ENCODE measurements at regions not wholly inside any gene's neighbourhood (a gene's known extent, or its start where the extent isn't known, plus 50 kb on each side); places are given as distances from the start of the nearest gene placed in this dataset.
A peak's percentile ranks its signal among the peaks of the same experiment; 100 is the strongest.

DNA sequence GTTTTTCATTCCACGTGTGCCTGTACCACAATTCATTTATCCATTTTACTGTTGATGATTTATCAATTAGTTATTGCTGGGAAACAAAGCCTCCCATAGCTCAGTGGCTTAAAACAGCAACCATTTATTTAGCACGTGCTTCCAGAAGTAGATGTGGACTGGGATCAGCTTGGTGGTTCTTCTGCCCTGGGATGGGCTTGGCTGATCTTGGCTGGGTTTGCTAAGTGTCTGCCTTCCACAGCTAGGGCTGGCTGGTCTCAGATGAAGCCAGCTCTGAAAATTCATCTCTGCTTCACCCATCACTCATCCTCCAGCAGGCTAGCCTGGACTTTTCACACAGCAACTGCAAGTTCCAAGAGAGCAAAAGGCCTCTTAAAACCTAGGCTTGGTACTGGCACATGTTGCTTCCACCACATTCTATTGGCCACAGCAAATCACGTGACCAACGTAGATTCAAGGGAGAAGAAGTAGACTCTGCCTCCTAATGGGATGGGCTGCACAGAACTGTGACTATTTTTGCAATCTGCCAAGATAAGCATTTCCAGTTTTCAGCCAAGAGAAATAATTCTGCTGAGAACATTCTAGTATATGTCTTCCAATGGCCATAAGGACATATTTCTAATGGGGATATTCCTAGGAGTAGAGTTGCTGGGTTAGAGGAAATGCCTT is 124.9 kb downstream of the MN1 start:
- Histone ChIP-seq H3K27ac (ENCODE audit: low read length, poor library complexity, severe bottlenecking) (no peak overlapping the region), H4K8ac (ENCODE audit: low read length) (no peak overlapping the region), H2AK5ac (ENCODE audit: low read length, severe bottlenecking) (no peak overlapping the region), H3K27me3 (ENCODE audit: control insufficient read depth in 1 of 2, insufficient read depth in 1 of 2, low read length in 2 of 2) (peaks cover 21 to 24% of the 10 kb centered on the region in 2 experiments), H2BK15ac (ENCODE audit: low read depth, poor library complexity, severe bottlenecking) (no peak overlapping the region), H3K9ac (ENCODE audit: low read length) (no peak overlapping the region), H4K91ac (ENCODE audit: low read length) (no peak overlapping the region), H3K4ac (ENCODE audit: low read depth in 1 of 2, low read length in 2 of 2) (no peak overlapping the region), H2BK12ac (ENCODE audit: low read length in 2 of 2) (no peak overlapping the region), H3K9me3 (ENCODE audit: control insufficient read depth, low read length) (no peaks in the 10 kb centered on the region), H2BK120ac (ENCODE audit: low read depth, low read length) (no peak overlapping the region), H3K36me3 (ENCODE audit: control insufficient read depth in 1 of 2, insufficient read depth in 2 of 2, low read depth in 1 of 2, low read length in 2 of 2) (no peaks in the 10 kb centered on the region), H2BK5ac (ENCODE audit: low read depth, low read length, poor library complexity, severe bottlenecking) (no peak overlapping the region), H3K4me1 (ENCODE audit: control insufficient read depth, insufficient read depth, low read depth, low read length) (peaks cover 5% of the 10 kb centered on the region), H3K18ac (ENCODE audit: low read depth in 1 of 2, low read length in 2 of 2) (no peak overlapping the region), H3K4me3 (ENCODE audit: insufficient read depth in 1 of 2, low read depth in 1 of 2, low read length in 2 of 2) (no peak overlapping the region), H3K79me1 (replicated peaks; ENCODE audit: low read length, poor library complexity, severe bottlenecking) (no peaks in the 10 kb centered on the region), H3K4me2 (ENCODE audit: low read length, poor library complexity, severe bottlenecking) (no peak overlapping the region), H2AFZ (ENCODE audit: low read depth, low read length) (no peak overlapping the region), H3K14ac (ENCODE audit: low read length in 2 of 2) (no peak overlapping the region), H3K23ac (ENCODE audit: low read length in 2 of 2) (no peak overlapping the region)
- WGBS = 96% methylated on average over 3 of the region's 4 CpGs
- DNase-seq = no peak

DNA sequence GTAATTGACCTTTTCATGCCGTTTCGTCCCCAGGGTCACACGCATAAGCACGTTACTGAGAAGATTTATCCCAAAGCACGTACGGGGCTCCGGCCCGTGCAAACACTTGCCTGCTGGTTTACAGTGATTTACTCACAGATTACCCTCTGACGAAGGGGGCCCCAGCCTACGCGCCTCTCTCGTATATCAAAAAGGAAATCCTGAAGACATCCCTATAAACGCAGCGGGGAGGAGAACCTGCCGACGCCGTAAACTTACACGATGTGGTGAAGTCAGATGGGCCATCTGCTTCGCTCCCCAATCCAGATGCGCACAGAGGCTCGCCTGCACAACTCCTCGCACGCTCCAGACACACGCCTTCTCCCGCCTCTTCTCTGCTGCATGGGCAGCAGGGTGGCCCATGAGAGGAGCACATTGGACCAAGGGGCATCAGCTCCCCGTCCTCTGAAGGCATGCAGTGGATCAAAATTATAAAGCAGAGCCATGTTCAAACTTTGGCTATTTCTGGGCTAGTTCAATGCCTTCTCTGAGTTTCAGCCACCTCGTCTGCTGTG is 123.6 kb downstream of the MN1 start:
- Histone ChIP-seq H3K27ac (ENCODE audit: low read length, poor library complexity, severe bottlenecking) (no peak overlapping the region), H3K9me3 (ENCODE audit: control insufficient read depth, low read length) (no peaks in the 10 kb centered on the region), H3K4me1 (ENCODE audit: control insufficient read depth, insufficient read depth, low read depth, low read length) (peaks cover 5% of the 10 kb centered on the region), H2BK12ac (ENCODE audit: low read length in 2 of 2) (no peak overlapping the region), H3K18ac (ENCODE audit: low read depth in 1 of 2, low read length in 2 of 2) (no peak overlapping the region), H2AFZ (ENCODE audit: low read depth, low read length) (no peak overlapping the region), H3K9ac (ENCODE audit: low read length) (no peak overlapping the region), H3K79me1 (replicated peaks; ENCODE audit: low read length, poor library complexity, severe bottlenecking) (no peaks in the 10 kb centered on the region), H3K4ac (ENCODE audit: low read depth in 1 of 2, low read length in 2 of 2) (no peak overlapping the region), H3K4me3 (ENCODE audit: insufficient read depth in 1 of 2, low read depth in 1 of 2, low read length in 2 of 2) (no peak overlapping the region), H2AK5ac (ENCODE audit: low read length, severe bottlenecking) (no peak overlapping the region), H2BK120ac (ENCODE audit: low read depth, low read length) (no peak overlapping the region), H3K14ac (ENCODE audit: low read length in 2 of 2) (no peak overlapping the region), H2BK15ac (ENCODE audit: low read depth, poor library complexity, severe bottlenecking) (no peak overlapping the region), H3K4me2 (ENCODE audit: low read length, poor library complexity, severe bottlenecking) (no peak overlapping the region), H3K27me3 (ENCODE audit: control insufficient read depth in 1 of 2, insufficient read depth in 1 of 2, low read length in 2 of 2) (peaks cover 23 to 24% of the 10 kb centered on the region in 2 experiments), H3K36me3 (ENCODE audit: control insufficient read depth in 1 of 2, insufficient read depth in 2 of 2, low read depth in 1 of 2, low read length in 2 of 2) (no peaks in the 10 kb centered on the region), H4K91ac (ENCODE audit: low read length) (no peak overlapping the region), H2BK5ac (ENCODE audit: low read depth, low read length, poor library complexity, severe bottlenecking) (no peak overlapping the region), H3K23ac (ENCODE audit: low read length in 2 of 2) (no peak overlapping the region), H4K8ac (ENCODE audit: low read length) (no peak overlapping the region)
- peak; percentile 45 for DNase-seq
- 60% methylated on average over 27 of the region's 27 CpGs for WGBS

DNA sequence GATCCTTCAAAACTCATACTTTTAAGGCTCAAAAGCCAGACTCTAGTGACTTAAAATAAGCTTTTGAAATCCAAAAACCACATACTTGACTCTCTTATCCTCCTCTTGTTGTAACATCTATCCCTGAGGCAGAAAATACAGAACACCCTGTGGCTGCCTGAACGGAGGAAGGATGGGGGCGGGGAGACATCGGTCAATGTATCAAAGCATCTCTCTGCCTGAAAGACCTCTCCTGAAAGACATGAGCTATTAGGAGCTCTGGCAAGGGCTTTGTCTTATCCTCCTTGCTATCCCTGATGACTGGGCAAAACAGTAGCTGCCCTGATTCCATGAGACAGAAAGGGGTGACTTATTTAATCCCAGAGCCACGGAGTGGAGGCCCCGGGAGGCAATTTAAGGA is 122.4 kb downstream of the MN1 start:
- Histone ChIP-seq H3K79me1 (replicated peaks; ENCODE audit: low read length, poor library complexity, severe bottlenecking) (no peaks in the 10 kb centered on the region), H3K14ac (ENCODE audit: low read length in 2 of 2) (no peak overlapping the region), H2BK120ac (ENCODE audit: low read depth, low read length) (no peak overlapping the region), H2BK15ac (ENCODE audit: low read depth, poor library complexity, severe bottlenecking) (no peak overlapping the region), H3K27ac (ENCODE audit: low read length, poor library complexity, severe bottlenecking) (no peak overlapping the region), H3K27me3 (ENCODE audit: control insufficient read depth in 1 of 2, insufficient read depth in 1 of 2, low read length in 2 of 2) (peaks cover 17 to 23% of the 10 kb centered on the region in 2 experiments), H3K4me3 (ENCODE audit: insufficient read depth in 1 of 2, low read depth in 1 of 2, low read length in 2 of 2) (no peak overlapping the region), H3K23ac (ENCODE audit: low read length in 2 of 2) (no peak overlapping the region), H3K9me3 (ENCODE audit: control insufficient read depth, low read length) (no peaks in the 10 kb centered on the region), H3K18ac (ENCODE audit: low read depth in 1 of 2, low read length in 2 of 2) (no peak overlapping the region), H3K4ac (ENCODE audit: low read depth in 1 of 2, low read length in 2 of 2) (no peak overlapping the region), H3K4me2 (ENCODE audit: low read length, poor library complexity, severe bottlenecking) (no peak overlapping the region), H3K9ac (ENCODE audit: low read length) (no peak overlapping the region), H4K91ac (ENCODE audit: low read length) (no peak overlapping the region), H2AK5ac (ENCODE audit: low read length, severe bottlenecking) (no peak overlapping the region), H2BK12ac (ENCODE audit: low read length in 2 of 2) (no peak overlapping the region), H4K8ac (ENCODE audit: low read length) (no peak overlapping the region), H2AFZ (ENCODE audit: low read depth, low read length) (no peak overlapping the region), H3K4me1 (ENCODE audit: control insufficient read depth, insufficient read depth, low read depth, low read length) (peaks cover 2% of the 10 kb centered on the region), H3K36me3 (ENCODE audit: control insufficient read depth in 1 of 2, insufficient read depth in 2 of 2, low read depth in 1 of 2, low read length in 2 of 2) (no peaks in the 10 kb centered on the region), H2BK5ac (ENCODE audit: low read depth, low read length, poor library complexity, severe bottlenecking) (no peak overlapping the region)
- no peak for DNase-seq
- 87% methylated on average over 5 of the region's 5 CpGs for WGBS

DNA sequence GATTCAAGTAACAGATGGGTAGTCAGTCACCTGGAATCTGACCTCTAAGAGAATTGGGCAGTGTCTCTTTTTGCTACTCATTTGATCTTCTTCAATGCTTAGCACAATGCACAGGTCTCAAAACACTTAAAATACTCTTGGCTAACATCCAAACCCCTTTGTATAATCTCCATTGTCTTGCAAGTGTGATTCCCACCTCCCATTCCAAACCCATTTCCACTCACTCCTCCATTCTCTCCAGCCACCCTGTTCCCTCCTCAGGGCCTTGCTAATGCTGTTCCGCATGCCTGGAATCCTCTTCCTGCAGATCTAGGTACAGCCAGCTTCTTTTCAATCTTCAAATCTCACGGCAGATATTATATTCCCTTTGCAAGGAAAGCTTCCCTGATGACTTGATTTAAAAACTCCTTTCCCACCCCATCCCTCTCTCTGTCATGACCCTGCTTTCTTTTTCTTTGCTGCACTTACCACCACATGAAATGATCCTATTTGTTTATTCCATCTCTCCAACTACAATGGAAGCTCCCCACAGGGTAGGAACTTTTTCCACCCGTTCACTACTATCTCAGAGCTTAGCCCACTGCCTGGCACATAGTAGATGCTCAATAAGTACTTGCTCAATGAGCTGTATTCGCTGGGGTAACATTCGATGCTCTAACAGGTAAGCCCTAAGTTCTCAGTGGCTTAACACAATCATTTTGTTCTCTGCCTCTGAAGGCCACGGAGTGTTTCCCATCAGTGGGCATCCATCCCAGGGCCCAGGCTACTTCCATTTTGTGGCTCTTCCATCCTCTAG is 121.7 kb downstream of the MN1 start:
- Histone ChIP-seq H3K23ac (ENCODE audit: low read length in 2 of 2) (no peak overlapping the region), H3K79me1 (replicated peaks; ENCODE audit: low read length, poor library complexity, severe bottlenecking) (no peaks in the 10 kb centered on the region), H3K27me3 (ENCODE audit: control insufficient read depth in 1 of 2, insufficient read depth in 1 of 2, low read length in 2 of 2) (peaks cover 14 to 22% of the 10 kb centered on the region in 2 experiments), H3K27ac (ENCODE audit: low read length, poor library complexity, severe bottlenecking) (no peak overlapping the region), H3K4me2 (ENCODE audit: low read length, poor library complexity, severe bottlenecking) (no peak overlapping the region), H3K4ac (ENCODE audit: low read depth in 1 of 2, low read length in 2 of 2) (no peak overlapping the region), H2AFZ (ENCODE audit: low read depth, low read length) (no peak overlapping the region), H3K9me3 (ENCODE audit: control insufficient read depth, low read length) (no peaks in the 10 kb centered on the region), H4K91ac (ENCODE audit: low read length) (no peak overlapping the region), H3K4me3 (ENCODE audit: insufficient read depth in 1 of 2, low read depth in 1 of 2, low read length in 2 of 2) (no peak overlapping the region), H2BK15ac (ENCODE audit: low read depth, poor library complexity, severe bottlenecking) (no peak overlapping the region), H3K9ac (ENCODE audit: low read length) (no peak overlapping the region), H3K36me3 (ENCODE audit: control insufficient read depth in 1 of 2, insufficient read depth in 2 of 2, low read depth in 1 of 2, low read length in 2 of 2) (no peaks in the 10 kb centered on the region), H2BK5ac (ENCODE audit: low read depth, low read length, poor library complexity, severe bottlenecking) (no peak overlapping the region), H2BK120ac (ENCODE audit: low read depth, low read length) (no peak overlapping the region), H2AK5ac (ENCODE audit: low read length, severe bottlenecking) (no peak overlapping the region), H3K14ac (ENCODE audit: low read length in 2 of 2) (no peak overlapping the region), H3K18ac (ENCODE audit: low read depth in 1 of 2, low read length in 2 of 2) (no peak overlapping the region), H3K4me1 (ENCODE audit: control insufficient read depth, insufficient read depth, low read depth, low read length) (peaks cover 2% of the 10 kb centered on the region), H2BK12ac (ENCODE audit: low read length in 2 of 2) (no peak overlapping the region), H4K8ac (ENCODE audit: low read length) (no peak overlapping the region)
- WGBS = 94% methylated on average over 6 of the region's 6 CpGs
- no peak for DNase-seq
